DND-41 (cell line): ENCODE measurements at regions not wholly inside any gene's neighbourhood (a gene's known extent, or its start where the extent isn't known, plus 50 kb on each side); places are given as distances from the start of the nearest gene placed in this dataset.

Experiments
- ATAC-seq: fragments of 200-7000 bp; cut with Tn5 transposase; 3 replicates; pipeline ENCODE4 v1.9.1; 2021; ENCODE audit warnings: low read depth; ENCODE audit not compliant: insufficient read depth
- DNase-seq: peaks from one replicate; pipeline ENCODE4 v3.0.0-alpha.2; 2020
- H2AFZ ChIP-seq: 2 replicates; pipeline ENCODE4 v1.6.0; 2012; ENCODE audit warnings: low read depth, low read length
- H3K27ac ChIP-seq: 2 replicates; pipeline ENCODE4 v1.5.1; 2012; ENCODE audit warnings: low read length, inconsistent platforms
- H3K27me3 ChIP-seq: fragments of 200-600 bp; sonication (generic); 2 replicates; pipeline ENCODE4 v1.6.0; 2012; ENCODE audit warnings: low read length, mild to moderate bottlenecking, inconsistent platforms; ENCODE audit not compliant: insufficient read depth, poor library complexity
- H3K36me3 ChIP-seq: 2 replicates; pipeline ENCODE4 v1.5.1; 2012; ENCODE audit warnings: low read length, inconsistent platforms; ENCODE audit not compliant: insufficient read depth
- H3K4me1 ChIP-seq: 2 replicates; pipeline ENCODE4 v1.5.1; 2012; ENCODE audit warnings: mild to moderate bottlenecking, low read length; ENCODE audit not compliant: insufficient read depth
- H3K4me2 ChIP-seq: 2 replicates; pipeline ENCODE4 v1.6.0; 2012; ENCODE audit warnings: mild to moderate bottlenecking, moderate library complexity, low read length, inconsistent platforms; ENCODE audit not compliant: insufficient read depth
- H3K4me3 ChIP-seq, 2 experiments: fragments of 200-600 bp in 1 of 2; shearing (Covaris generic) in 1 of 2; 2 replicates each; pipeline ENCODE4 v1.5.1; 2012 to 2016; ENCODE audit warnings: inconsistent platforms in 2 of 2, low read length in 2 of 2, mild to moderate bottlenecking in 2 of 2, low read depth in 1 of 2, moderate library complexity in 1 of 2
- H3K79me2 ChIP-seq: 2 replicates; pipeline ENCODE4 v1.6.0; 2012; ENCODE audit warnings: low read length, inconsistent platforms; ENCODE audit not compliant: insufficient read depth
- H3K9ac ChIP-seq: 2 replicates; pipeline ENCODE4 v1.6.0; 2012; ENCODE audit warnings: low read depth, mild to moderate bottlenecking, inconsistent platforms, low read length, moderate library complexity
- H3K9me3 ChIP-seq: 2 replicates; pipeline ENCODE4 v1.5.1; 2012; ENCODE audit warnings: low read length, moderate library complexity, mild to moderate bottlenecking, inconsistent platforms; ENCODE audit not compliant: insufficient read depth, severe bottlenecking
- H4K20me1 ChIP-seq: 2 replicates; pipeline ENCODE4 v1.6.0; 2012; ENCODE audit warnings: low read length; ENCODE audit not compliant: insufficient read depth
- EZH2 ChIP-seq: IDR thresholded peaks from 3 replicates; pipeline ENCODE4 v1.6.1; 2012; ENCODE audit warnings: borderline replicate concordance, low read depth, mild to moderate bottlenecking, moderate library complexity, low read length, inconsistent platforms; ENCODE audit not compliant: severe bottlenecking
- TF ChIP-seq, protein P1 (sequence below): IDR thresholded peaks from 2 replicates; pipeline ENCODE4 v1.5.1; 2012; ENCODE audit warnings: borderline replicate concordance, low read length, moderate library complexity, mild to moderate bottlenecking; ENCODE audit not compliant: poor library complexity, severe bottlenecking; ENCODE audit errors: extremely low read depth

DNA sequence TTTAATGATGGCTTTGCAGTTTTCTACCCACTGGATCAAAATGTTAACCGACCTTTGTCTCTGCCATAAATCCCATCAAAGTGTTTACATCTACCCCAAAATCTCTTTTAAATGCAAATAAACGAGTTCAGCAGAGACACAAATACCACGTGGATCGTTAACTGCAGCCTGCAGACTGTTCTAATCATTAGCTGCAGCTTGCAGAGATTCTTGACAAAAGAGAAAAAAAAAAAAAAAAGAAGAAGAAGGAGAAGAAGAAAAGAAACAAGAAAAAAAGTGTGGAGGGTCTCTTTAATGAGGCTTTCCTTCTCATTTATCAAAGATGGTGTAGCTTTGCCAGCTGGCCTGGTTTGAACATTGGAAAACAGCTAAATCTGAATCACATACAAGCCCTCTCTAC, 275.7 kb downstream of the NEDD1 start:
- Histone ChIP-seq H4K20me1 (no peaks in the 10 kb centered on the region), H2AFZ (no peak overlapping the region), H3K36me3 (no peaks in the 10 kb centered on the region), H3K9me3 (no peaks in the 10 kb centered on the region), H3K4me3 (no peak overlapping the region), H3K4me1 (no peaks in the 10 kb centered on the region), H3K4me2 (no peak overlapping the region), H3K9ac (no peak overlapping the region), H3K27ac (no peak overlapping the region), H3K79me2 (no peaks in the 10 kb centered on the region), H3K27me3 (no peaks in the 10 kb centered on the region)
- DNase-seq (no peak), ATAC-seq (no peak)
- TF ChIP-seq, protein P1, sequence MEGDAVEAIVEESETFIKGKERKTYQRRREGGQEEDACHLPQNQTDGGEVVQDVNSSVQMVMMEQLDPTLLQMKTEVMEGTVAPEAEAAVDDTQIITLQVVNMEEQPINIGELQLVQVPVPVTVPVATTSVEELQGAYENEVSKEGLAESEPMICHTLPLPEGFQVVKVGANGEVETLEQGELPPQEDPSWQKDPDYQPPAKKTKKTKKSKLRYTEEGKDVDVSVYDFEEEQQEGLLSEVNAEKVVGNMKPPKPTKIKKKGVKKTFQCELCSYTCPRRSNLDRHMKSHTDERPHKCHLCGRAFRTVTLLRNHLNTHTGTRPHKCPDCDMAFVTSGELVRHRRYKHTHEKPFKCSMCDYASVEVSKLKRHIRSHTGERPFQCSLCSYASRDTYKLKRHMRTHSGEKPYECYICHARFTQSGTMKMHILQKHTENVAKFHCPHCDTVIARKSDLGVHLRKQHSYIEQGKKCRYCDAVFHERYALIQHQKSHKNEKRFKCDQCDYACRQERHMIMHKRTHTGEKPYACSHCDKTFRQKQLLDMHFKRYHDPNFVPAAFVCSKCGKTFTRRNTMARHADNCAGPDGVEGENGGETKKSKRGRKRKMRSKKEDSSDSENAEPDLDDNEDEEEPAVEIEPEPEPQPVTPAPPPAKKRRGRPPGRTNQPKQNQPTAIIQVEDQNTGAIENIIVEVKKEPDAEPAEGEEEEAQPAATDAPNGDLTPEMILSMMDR: no peak
- TF ChIP-seq EZH2: no peak

DNA sequence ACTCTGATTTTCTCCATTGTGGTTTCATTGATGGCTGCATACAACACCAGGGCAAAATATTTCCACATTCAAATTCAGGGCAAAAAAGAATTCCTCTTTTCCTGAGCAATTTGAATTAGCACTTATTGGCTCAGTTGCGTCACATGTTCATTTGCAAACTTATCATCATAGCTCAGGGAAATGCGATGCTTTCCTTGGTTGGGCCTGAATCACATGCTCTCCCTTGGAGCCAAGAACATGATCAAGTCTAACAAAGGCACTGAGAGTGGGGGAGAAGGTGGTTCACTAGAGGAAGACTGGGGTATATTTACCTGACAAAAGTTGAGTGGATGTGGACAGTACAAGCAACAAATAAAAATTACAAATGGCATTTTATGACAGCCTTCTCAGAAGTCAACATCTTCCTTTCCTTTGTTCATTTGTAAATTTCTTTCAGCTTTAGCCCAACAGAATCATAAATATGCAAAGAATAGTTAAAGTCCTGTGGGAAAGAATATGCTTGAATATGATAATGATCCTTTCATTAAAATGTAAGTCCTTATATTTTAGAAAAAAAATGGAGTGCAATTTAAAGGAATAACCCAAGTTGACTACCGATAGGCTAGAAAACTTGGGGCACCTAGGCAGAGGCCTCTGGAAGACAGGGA, 277.2 kb downstream of the NEDD1 start:
- ATAC-seq (no peak), DNase-seq (no peak)
- no peaks in the 10 kb centered on the region for H3K79me2 ChIP-seq
- H3K4me1 ChIP-seq: no peaks in the 10 kb centered on the region
- no peak for TF ChIP-seq EZH2
- TF ChIP-seq, protein P1: no peak
- no peaks in the 10 kb centered on the region for H3K27me3 ChIP-seq
- H3K36me3 ChIP-seq: no peaks in the 10 kb centered on the region
- H3K4me3 ChIP-seq: no peak overlapping the region
- H3K27ac ChIP-seq: no peak overlapping the region
- no peaks in the 10 kb centered on the region for H3K9me3 ChIP-seq
- H2AFZ ChIP-seq: no peak overlapping the region
- no peak overlapping the region for H3K4me2 ChIP-seq
- no peak overlapping the region for H3K9ac ChIP-seq
- H4K20me1 ChIP-seq: no peaks in the 10 kb centered on the region

DNA sequence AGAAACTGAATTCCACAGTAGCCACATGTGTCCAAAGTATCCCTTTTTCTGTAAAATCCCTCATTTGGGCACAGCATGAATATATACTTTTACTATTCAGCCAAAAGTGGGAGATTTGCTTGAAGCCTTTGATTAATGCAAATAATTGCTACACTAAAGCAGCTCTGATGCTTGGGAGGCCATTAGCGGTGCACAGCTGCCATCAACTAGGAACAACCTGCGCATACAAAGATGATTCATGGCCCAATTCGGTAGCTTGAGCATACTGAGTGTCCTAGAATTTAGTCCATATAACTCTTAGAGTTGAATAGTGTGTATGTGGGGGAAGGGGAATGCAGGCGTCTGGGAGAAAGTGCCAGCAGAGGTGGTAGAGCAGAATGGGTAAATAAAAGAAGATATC, 277.0 kb upstream of the RMST start:
- DNase-seq (no peak), ATAC-seq (no peak)
- Histone ChIP-seq H3K4me3 (no peak overlapping the region), H4K20me1 (no peaks in the 10 kb centered on the region), H3K27me3 (no peaks in the 10 kb centered on the region), H3K4me1 (no peaks in the 10 kb centered on the region), H3K36me3 (no peaks in the 10 kb centered on the region), H2AFZ (no peak overlapping the region), H3K79me2 (no peaks in the 10 kb centered on the region), H3K27ac (no peak overlapping the region), H3K9me3 (no peaks in the 10 kb centered on the region), H3K9ac (no peak overlapping the region), H3K4me2 (no peak overlapping the region)
- TF ChIP-seq, protein P1: no peak
- TF ChIP-seq EZH2: no peak
